WTC11 (cell line): ENCODE measurements at regions not wholly inside any gene's neighbourhood (a gene's known extent, or its start where the extent isn't known, plus 50 kb on each side); places are given as distances from the start of the nearest gene placed in this dataset.

Experiments
- ETV6 ChIP-seq: sonication (generic); formaldehyde crosslinking; IDR thresholded peaks from 2 replicates; pipeline ENCODE4 v1.8.1; 2022; ENCODE audit warnings: mild to moderate bottlenecking, missing genetic modification reagents
- JUN ChIP-seq: sonication (generic); formaldehyde crosslinking; IDR thresholded peaks from 2 replicates; pipeline ENCODE4 v1.8.0; 2023; ENCODE audit warnings: mild to moderate bottlenecking, missing genetic modification reagents
- SMAD4 ChIP-seq: sonication (generic); formaldehyde crosslinking; IDR thresholded peaks from 2 replicates; pipeline ENCODE4 v1.8.0; 2022; ENCODE audit warnings: mild to moderate bottlenecking, missing genetic modification reagents
- TEAD4 ChIP-seq: sonication (generic); formaldehyde crosslinking; IDR thresholded peaks from 2 replicates; pipeline ENCODE4 v1.8.0; 2022; ENCODE audit warnings: mild to moderate bottlenecking, missing genetic modification reagents
- TF ChIP-seq, protein P1 (sequence below): fragments of 200-600 bp; IDR thresholded peaks from 2 replicates; pipeline ENCODE4 v1.8.0; 2022; ENCODE audit warnings: antibody characterized with exemption
- TF ChIP-seq, protein P2 (sequence below): sonication (generic); formaldehyde crosslinking; IDR thresholded peaks from 2 replicates; pipeline ENCODE4 v1.8.1; 2022; ENCODE audit warnings: low read depth, missing genetic modification reagents, borderline replicate concordance

DNA sequence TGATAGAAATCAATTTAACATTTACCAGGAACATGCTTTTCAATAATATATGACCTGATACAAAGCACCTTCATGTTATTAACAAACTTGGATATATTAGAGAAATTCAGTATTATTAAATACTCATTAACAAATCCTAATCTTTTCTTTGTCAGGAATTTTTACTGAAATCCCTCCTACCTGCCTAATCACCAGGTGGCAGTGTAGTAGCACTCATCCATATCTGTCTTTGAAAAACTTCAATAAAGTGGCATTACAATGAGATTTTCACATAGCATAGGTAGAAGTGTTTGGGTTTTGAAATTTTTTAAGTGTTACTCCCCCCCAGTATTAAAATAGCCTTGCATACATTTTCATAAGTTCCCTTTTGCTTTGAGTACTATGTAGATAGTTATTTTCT is 1246.6 kb upstream of the LRRN3 start:
- TF ChIP-seq, protein P1, sequence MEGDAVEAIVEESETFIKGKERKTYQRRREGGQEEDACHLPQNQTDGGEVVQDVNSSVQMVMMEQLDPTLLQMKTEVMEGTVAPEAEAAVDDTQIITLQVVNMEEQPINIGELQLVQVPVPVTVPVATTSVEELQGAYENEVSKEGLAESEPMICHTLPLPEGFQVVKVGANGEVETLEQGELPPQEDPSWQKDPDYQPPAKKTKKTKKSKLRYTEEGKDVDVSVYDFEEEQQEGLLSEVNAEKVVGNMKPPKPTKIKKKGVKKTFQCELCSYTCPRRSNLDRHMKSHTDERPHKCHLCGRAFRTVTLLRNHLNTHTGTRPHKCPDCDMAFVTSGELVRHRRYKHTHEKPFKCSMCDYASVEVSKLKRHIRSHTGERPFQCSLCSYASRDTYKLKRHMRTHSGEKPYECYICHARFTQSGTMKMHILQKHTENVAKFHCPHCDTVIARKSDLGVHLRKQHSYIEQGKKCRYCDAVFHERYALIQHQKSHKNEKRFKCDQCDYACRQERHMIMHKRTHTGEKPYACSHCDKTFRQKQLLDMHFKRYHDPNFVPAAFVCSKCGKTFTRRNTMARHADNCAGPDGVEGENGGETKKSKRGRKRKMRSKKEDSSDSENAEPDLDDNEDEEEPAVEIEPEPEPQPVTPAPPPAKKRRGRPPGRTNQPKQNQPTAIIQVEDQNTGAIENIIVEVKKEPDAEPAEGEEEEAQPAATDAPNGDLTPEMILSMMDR, result no peak; the same call in 1 of the 2 replicates
- TF ChIP-seq, protein P2, sequence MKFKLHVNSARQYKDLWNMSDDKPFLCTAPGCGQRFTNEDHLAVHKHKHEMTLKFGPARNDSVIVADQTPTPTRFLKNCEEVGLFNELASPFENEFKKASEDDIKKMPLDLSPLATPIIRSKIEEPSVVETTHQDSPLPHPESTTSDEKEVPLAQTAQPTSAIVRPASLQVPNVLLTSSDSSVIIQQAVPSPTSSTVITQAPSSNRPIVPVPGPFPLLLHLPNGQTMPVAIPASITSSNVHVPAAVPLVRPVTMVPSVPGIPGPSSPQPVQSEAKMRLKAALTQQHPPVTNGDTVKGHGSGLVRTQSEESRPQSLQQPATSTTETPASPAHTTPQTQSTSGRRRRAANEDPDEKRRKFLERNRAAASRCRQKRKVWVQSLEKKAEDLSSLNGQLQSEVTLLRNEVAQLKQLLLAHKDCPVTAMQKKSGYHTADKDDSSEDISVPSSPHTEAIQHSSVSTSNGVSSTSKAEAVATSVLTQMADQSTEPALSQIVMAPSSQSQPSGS, result no peak
- TF ChIP-seq SMAD4 (CRISPR knock-in tag), result no peak
- TF ChIP-seq TEAD4 (CRISPR knock-in tag), result no peak
- no peak for TF ChIP-seq JUN (CRISPR knock-in tag)
- TF ChIP-seq ETV6 (CRISPR knock-in tag), result no peak
